ENCODE measurements at regions not wholly inside any gene's neighbourhood (a gene's known extent, or its start where the extent isn't known, plus 50 kb on each side); places are given as distances from the start of the nearest gene placed in this dataset.
"Not testable (repeated sequence)": the region's sequence is repeated elsewhere in the genome, so short reads cannot be mapped to it uniquely, and the experiment has no call there.

GRCh38 chr1:191525944-191526343, 632.3 kb upstream of the RGS18 start:
- not testable (repeated sequence) for DNase-seq

- no peak for DNase-seq
These were observed 630.0 kb upstream of the RGS18 start for GRCh38 chr1:191528275-191528674.

- peak; percentile 2 for DNase-seq
These were observed 627.3 kb upstream of the RGS18 start for GRCh38 chr1:191530928-191531327.

- no peak for DNase-seq
These were observed 625.0 kb upstream of the RGS18 start for GRCh38 chr1:191533254-191533653.

GRCh38 chr1:191536791-191537429, 621.4 kb upstream of the RGS18 start:
- no peak for DNase-seq

- no peak for DNase-seq
These were observed 616.5 kb upstream of the RGS18 start for GRCh38 chr1:191541758-191542157.

- no peak for DNase-seq
These were observed 615.8 kb upstream of the RGS18 start for GRCh38 chr1:191542444-191542843.

GRCh38 chr1:191546803-191547202, 611.5 kb upstream of the RGS18 start:
- DNase-seq: no peak

GRCh38 chr1:191551019-191551418, 607.2 kb upstream of the RGS18 start:
- no peak for DNase-seq

- no peak for DNase-seq
These were observed 599.9 kb upstream of the RGS18 start for GRCh38 chr1:191558379-191558778.

- no peak for DNase-seq
These were observed 597.0 kb upstream of the RGS18 start for GRCh38 chr1:191561276-191561675.

- no peak for DNase-seq
These were observed 594.0 kb upstream of the RGS18 start for GRCh38 chr1:191564275-191564674.

GRCh38 chr1:191572479-191572878, 585.8 kb upstream of the RGS18 start:
- DNase-seq: no peak

- no peak for DNase-seq
These were observed 583.1 kb upstream of the RGS18 start for GRCh38 chr1:191575180-191575579.

GRCh38 chr1:191575746-191576145, 582.5 kb upstream of the RGS18 start:
- DNase-seq: no peak

- no peak for DNase-seq
These were observed 581.0 kb upstream of the RGS18 start for GRCh38 chr1:191577213-191577612.

- no peak for DNase-seq
These were observed 580.0 kb upstream of the RGS18 start for GRCh38 chr1:191578281-191578680.

- DNase-seq: no peak
These were observed 579.2 kb upstream of the RGS18 start for GRCh38 chr1:191579019-191579418.

GRCh38 chr1:191582169-191582568, 576.1 kb upstream of the RGS18 start:
- DNase-seq: peak; percentile 7

- no peak for DNase-seq
These were observed 573.2 kb upstream of the RGS18 start for GRCh38 chr1:191585095-191585494.

GRCh38 chr1:191588905-191589304, 569.4 kb upstream of the RGS18 start:
- no peak for DNase-seq

- DNase-seq: no peak
These were observed 568.7 kb upstream of the RGS18 start for GRCh38 chr1:191589536-191589935.

- no peak for DNase-seq
These were observed 567.7 kb upstream of the RGS18 start for GRCh38 chr1:191590578-191590977.

GRCh38 chr1:191592039-191592438, 566.2 kb upstream of the RGS18 start:
- peak; percentile 50 for DNase-seq

GRCh38 chr1:191592907-191593306, 565.4 kb upstream of the RGS18 start:
- DNase-seq: no peak

- DNase-seq: no peak
These were observed 563.1 kb upstream of the RGS18 start for GRCh38 chr1:191595170-191595569.

Measured in inflammatory macrophage treated with lipopolysaccharide for 4 hours (primary cell).